Effector CD4-positive, alpha-beta T cell (primary cell): ENCODE measurements at regions not wholly inside any gene's neighbourhood (a gene's known extent, or its start where the extent isn't known, plus 50 kb on each side); places are given as distances from the start of the nearest gene placed in this dataset.

Experiments used
- DNase-seq: peaks from one replicate; pipeline ENCODE4 v3.0.0-alpha.2; 2020

GRCh38 chr22:49620666-49621065, 207.0 kb downstream of the BRD1 start:
- no peak for DNase-seq

- no peak for DNase-seq
These were observed 207.6 kb downstream of the BRD1 start for GRCh38 chr22:49620003-49620556.

GRCh38 chr22:49619301-49619700, 208.4 kb downstream of the BRD1 start:
- no peak for DNase-seq

- DNase-seq = no peak
These were observed 209.1 kb downstream of the BRD1 start for GRCh38 chr22:49618677-49618953.

- no peak for DNase-seq
These were observed 209.6 kb downstream of the BRD1 start for GRCh38 chr22:49617866-49618676.

- DNase-seq = no peak
These were observed 210.4 kb downstream of the BRD1 start for GRCh38 chr22:49617264-49617663.

- DNase-seq = no peak
These were observed 211.1 kb downstream of the BRD1 start for GRCh38 chr22:49616356-49617231.

GRCh38 chr22:49614966-49615965, 212.4 kb downstream of the BRD1 start:
- DNase-seq = no peak

- no peak for DNase-seq
These were observed 214.0 kb downstream of the BRD1 start for GRCh38 chr22:49613511-49614270.

- no peak for DNase-seq
These were observed 214.6 kb downstream of the BRD1 start for GRCh38 chr22:49613108-49613507.

- no peak for DNase-seq
These were observed 218.3 kb downstream of the BRD1 start for GRCh38 chr22:49609207-49609876.

GRCh38 chr22:49608660-49609059, 219.0 kb downstream of the BRD1 start:
- DNase-seq = no peak

- no peak for DNase-seq
These were observed 219.4 kb downstream of the BRD1 start for GRCh38 chr22:49608228-49608627.

- DNase-seq = no peak
These were observed 219.9 kb downstream of the BRD1 start for GRCh38 chr22:49607821-49608220.

GRCh38 chr22:49606562-49607290, 220.9 kb downstream of the BRD1 start:
- no peak for DNase-seq

GRCh38 chr22:49604732-49605302, 222.9 kb downstream of the BRD1 start:
- DNase-seq = no peak

GRCh38 chr22:49603016-49603415, 224.7 kb downstream of the BRD1 start:
- DNase-seq = no peak

- no peak for DNase-seq
These were observed 225.2 kb downstream of the BRD1 start for GRCh38 chr22:49602481-49602880.

- no peak for DNase-seq
These were observed 225.9 kb downstream of the BRD1 start for GRCh38 chr22:49601614-49602321.
